Ascending aorta (tissue), 2 donors: ENCODE measurements at regions not wholly inside any gene's neighbourhood (a gene's known extent, or its start where the extent isn't known, plus 50 kb on each side); places are given as distances from the start of the nearest gene placed in this dataset.

ENCODE experiments used
- DNase-seq, 2 donors: peaks; one replicate each; pipeline ENCODE4 v3.0.0-alpha.2; 2019; ENCODE audit warnings: low spot score in 2 of 2
- H3K27ac ChIP-seq, 2 donors: fragments of 200-600 bp; sonication (generic); one replicate each; pipeline ENCODE4 v1.5.1; 2016 to 2017; ENCODE audit warnings: mild to moderate bottlenecking in 1 of 2
- H3K27me3 ChIP-seq: fragments of 200-600 bp; sonication (generic); one replicate; pipeline ENCODE4 v1.5.1; 2017
- H3K36me3 ChIP-seq, 2 donors: fragments of 200-600 bp; sonication (generic); one replicate each; pipeline ENCODE4 v1.5.1; 2016
- H3K4me1 ChIP-seq, 2 donors: fragments of 200-600 bp; sonication (generic); one replicate each; pipeline ENCODE4 v1.5.1; 2016 to 2017; ENCODE audit warnings: mild to moderate bottlenecking in 1 of 2
- H3K4me3 ChIP-seq, 2 donors: fragments of 200-600 bp; sonication (generic); one replicate each; pipeline ENCODE4 v1.5.1; 2016 to 2017; ENCODE audit warnings: mild to moderate bottlenecking in 1 of 2
- H3K9me3 ChIP-seq, 2 donors: fragments of 200-600 bp; sonication (generic); one replicate each; pipeline ENCODE4 v1.5.1; 2016
- intact Hi-C: fragments of 100-400 bp; cut with DNase I; formaldehyde crosslinking; loops from one replicate; pipeline ENCODE4 v1.15.1; 2023
- TF ChIP-seq, protein P1 (sequence below), 3 experiments: fragments of 200-600 bp in 2 of 3; fragments of 450-650 bp in 1 of 3; sonication (generic) in 2 of 3; IDR thresholded peaks; one replicate each; pipeline ENCODE4 v1.5.1; 2016 to 2019; ENCODE audit warnings: antibody characterized with exemption in 3 of 3, mild to moderate bottlenecking in 1 of 3, moderate library complexity in 1 of 3

- TF ChIP-seq, protein P1, sequence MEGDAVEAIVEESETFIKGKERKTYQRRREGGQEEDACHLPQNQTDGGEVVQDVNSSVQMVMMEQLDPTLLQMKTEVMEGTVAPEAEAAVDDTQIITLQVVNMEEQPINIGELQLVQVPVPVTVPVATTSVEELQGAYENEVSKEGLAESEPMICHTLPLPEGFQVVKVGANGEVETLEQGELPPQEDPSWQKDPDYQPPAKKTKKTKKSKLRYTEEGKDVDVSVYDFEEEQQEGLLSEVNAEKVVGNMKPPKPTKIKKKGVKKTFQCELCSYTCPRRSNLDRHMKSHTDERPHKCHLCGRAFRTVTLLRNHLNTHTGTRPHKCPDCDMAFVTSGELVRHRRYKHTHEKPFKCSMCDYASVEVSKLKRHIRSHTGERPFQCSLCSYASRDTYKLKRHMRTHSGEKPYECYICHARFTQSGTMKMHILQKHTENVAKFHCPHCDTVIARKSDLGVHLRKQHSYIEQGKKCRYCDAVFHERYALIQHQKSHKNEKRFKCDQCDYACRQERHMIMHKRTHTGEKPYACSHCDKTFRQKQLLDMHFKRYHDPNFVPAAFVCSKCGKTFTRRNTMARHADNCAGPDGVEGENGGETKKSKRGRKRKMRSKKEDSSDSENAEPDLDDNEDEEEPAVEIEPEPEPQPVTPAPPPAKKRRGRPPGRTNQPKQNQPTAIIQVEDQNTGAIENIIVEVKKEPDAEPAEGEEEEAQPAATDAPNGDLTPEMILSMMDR (IDR thresholded peaks at IDR 0.05) = no peak
- H3K27ac ChIP-seq = no peak overlapping the region
These were observed 1037.2 kb upstream of the B3GALT2 start for GRCh38 chr1:194223596-194223995.

DNA sequence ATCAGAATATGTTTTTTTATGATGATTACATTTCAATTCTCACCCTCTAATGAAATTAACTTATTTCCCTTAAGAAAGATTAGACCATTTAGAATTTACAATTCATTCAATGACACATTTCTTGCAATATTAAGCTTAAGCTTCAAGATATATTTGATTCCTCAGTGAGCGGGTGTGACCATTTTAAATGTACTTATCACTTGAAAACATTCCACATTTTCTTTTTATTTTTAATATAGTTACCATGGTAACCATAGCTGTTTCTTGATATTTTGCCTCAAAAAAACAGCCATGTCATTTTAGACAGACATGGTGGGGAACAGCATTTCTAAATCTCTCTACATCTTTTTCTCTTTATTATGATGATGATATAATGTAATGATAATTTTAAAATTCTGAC is 1029.0 kb upstream of the B3GALT2 start:
- intact Hi-C loops = no loop called here
- DNase-seq = no peak
- no peak overlapping the region for H3K27ac ChIP-seq
- no peaks in the 10 kb centered on the region for H3K4me1 ChIP-seq
- H3K9me3 ChIP-seq = no peaks in the 10 kb centered on the region
- TF ChIP-seq, protein P1 (IDR thresholded peaks at IDR 0.05) = no peak
- no peak overlapping the region for H3K4me3 ChIP-seq
- no peaks in the 10 kb centered on the region for H3K36me3 ChIP-seq
- no peaks in the 10 kb centered on the region for H3K27me3 ChIP-seq

More at GRCh38 chr1:194223596-194223995, 1037.2 kb upstream of the B3GALT2 start:
- H3K4me3 ChIP-seq = no peak overlapping the region
- no peaks in the 10 kb centered on the region for H3K36me3 ChIP-seq
- H3K9me3 ChIP-seq = no peaks in the 10 kb centered on the region
- H3K4me1 ChIP-seq = no peaks in the 10 kb centered on the region
- intact Hi-C loops = no loop called here
- H3K27me3 ChIP-seq = no peaks in the 10 kb centered on the region
- DNase-seq = no peak

DNA sequence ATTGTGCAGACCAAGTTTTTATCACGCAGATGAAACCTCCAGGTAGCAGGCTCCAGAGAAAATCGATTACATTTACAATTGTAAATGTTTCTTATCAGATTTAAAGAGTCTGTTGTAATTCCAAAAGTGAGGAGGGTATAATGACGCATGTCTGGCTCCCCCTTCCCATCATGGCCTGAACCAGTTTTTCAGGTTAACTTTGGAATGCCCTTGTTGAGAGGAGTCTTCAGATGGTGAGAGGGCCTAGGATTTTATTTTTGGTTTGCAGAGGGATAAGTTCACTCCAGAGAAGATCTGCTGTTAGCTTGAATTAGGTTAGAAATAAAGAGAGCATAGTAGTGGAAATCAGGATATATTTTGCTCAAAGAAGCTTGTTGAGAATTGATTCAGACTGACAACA is 1028.3 kb upstream of the B3GALT2 start:
- no peak overlapping the region for H3K27ac ChIP-seq
- no peaks in the 10 kb centered on the region for H3K9me3 ChIP-seq

GRCh38 chr1:194209920-194210319 is 1023.5 kb upstream of the B3GALT2 start:
- Histone ChIP-seq H3K4me3 (no peak overlapping the region), H3K4me1 (no peaks in the 10 kb centered on the region), H3K27me3 (no peaks in the 10 kb centered on the region), H3K9me3 (no peaks in the 10 kb centered on the region), H3K27ac (no peak overlapping the region), H3K36me3 (no peaks in the 10 kb centered on the region)
- intact Hi-C loops = no loop called here
- DNase-seq = no peak
- TF ChIP-seq, protein P1 (IDR thresholded peaks at IDR 0.05) = no peak

More for the DNA sequence above, 1028.3 kb upstream of the B3GALT2 start:
- Histone ChIP-seq H3K4me3 (no peak overlapping the region), H3K4me1 (no peaks in the 10 kb centered on the region), H3K27me3 (no peaks in the 10 kb centered on the region), H3K36me3 (no peaks in the 10 kb centered on the region)
- DNase-seq = no peak
- intact Hi-C loops = no loop called here
- TF ChIP-seq, protein P1 (IDR thresholded peaks at IDR 0.05) = no peak

DNA sequence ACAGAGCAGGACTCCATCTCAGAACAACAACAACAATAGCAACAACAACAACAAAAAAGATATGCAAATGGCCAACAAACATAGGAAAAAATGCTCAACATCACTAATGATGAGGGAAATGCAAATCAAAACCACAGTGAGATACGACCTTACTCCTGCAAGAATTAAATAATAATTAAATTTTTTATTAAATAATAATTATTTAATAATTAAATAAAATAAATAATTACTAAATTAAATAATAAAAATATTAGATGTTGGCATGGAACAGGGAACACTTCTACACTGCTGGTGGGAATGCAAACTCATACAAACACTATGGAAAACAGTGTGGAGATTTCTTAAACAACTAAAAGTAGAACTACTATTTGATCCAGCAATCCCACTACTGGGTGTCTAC is 1022.3 kb upstream of the B3GALT2 start:
- TF ChIP-seq, protein P1 (IDR thresholded peaks at IDR 0.05) = no peak
- DNase-seq = no peak
- Histone ChIP-seq H3K27me3 (no peaks in the 10 kb centered on the region), H3K4me1 (no peaks in the 10 kb centered on the region), H3K27ac (no peak overlapping the region), H3K4me3 (no peak overlapping the region), H3K9me3 (no peaks in the 10 kb centered on the region), H3K36me3 (no peaks in the 10 kb centered on the region)
- intact Hi-C loops = no loop called here

- DNase-seq = no peak
- no peak overlapping the region for H3K27ac ChIP-seq
- TF ChIP-seq, protein P1 (IDR thresholded peaks at IDR 0.05) = no peak
- H3K36me3 ChIP-seq = no peaks in the 10 kb centered on the region
- H3K4me3 ChIP-seq = no peak overlapping the region
- no peaks in the 10 kb centered on the region for H3K4me1 ChIP-seq
- no peaks in the 10 kb centered on the region for H3K9me3 ChIP-seq
- H3K27me3 ChIP-seq = no peaks in the 10 kb centered on the region
- intact Hi-C loops = no loop called here
These were observed 1010.1 kb upstream of the B3GALT2 start for GRCh38 chr1:194196562-194196961.
